Activated CD4-positive, alpha-beta T cell treated with anti-CD3 and anti-CD28 coated beads, Interleukin-2, amount 10 ng/mL, durations not matched to agents 24 days and 14 days (primary cell): ENCODE measurements at regions not wholly inside any gene's neighbourhood (a gene's known extent, or its start where the extent isn't known, plus 50 kb on each side); places are given as distances from the start of the nearest gene placed in this dataset.
"Not testable (repeated sequence)": the region's sequence is repeated elsewhere in the genome, so short reads cannot be mapped to it uniquely, and the experiment has no call there.

Experiments
- DNase-seq: peaks from one replicate; pipeline ENCODE4 v3.0.0; 2022
- H3K27ac Mint-ChIP-seq: one replicate; pipeline ENCODE4 v1.8.0; 2022; ENCODE audit warnings: mild to moderate bottlenecking, mixed read lengths
- H3K27me3 Mint-ChIP-seq: one replicate; pipeline ENCODE4 v1.8.0; 2022; ENCODE audit warnings: mixed read lengths
- H3K36me3 Mint-ChIP-seq: one replicate; pipeline ENCODE4 v1.8.0; 2022; ENCODE audit warnings: low read depth, mild to moderate bottlenecking, mixed read lengths
- H3K4me1 Mint-ChIP-seq: one replicate; pipeline ENCODE4 v1.8.0; 2021; ENCODE audit warnings: mixed read lengths
- H3K4me3 Mint-ChIP-seq: one replicate; pipeline ENCODE4 v1.8.0; 2022; ENCODE audit warnings: mild to moderate bottlenecking, moderate library complexity, mixed read lengths
- H3K9me3 Mint-ChIP-seq: one replicate; pipeline ENCODE4 v1.8.0; 2021; ENCODE audit warnings: mixed read lengths
- intact Hi-C: fragments of 100-400 bp; cut with micrococcal nuclease; formaldehyde crosslinking; loops from one replicate; pipeline ENCODE4 v1.15.1; 2023

DNA sequence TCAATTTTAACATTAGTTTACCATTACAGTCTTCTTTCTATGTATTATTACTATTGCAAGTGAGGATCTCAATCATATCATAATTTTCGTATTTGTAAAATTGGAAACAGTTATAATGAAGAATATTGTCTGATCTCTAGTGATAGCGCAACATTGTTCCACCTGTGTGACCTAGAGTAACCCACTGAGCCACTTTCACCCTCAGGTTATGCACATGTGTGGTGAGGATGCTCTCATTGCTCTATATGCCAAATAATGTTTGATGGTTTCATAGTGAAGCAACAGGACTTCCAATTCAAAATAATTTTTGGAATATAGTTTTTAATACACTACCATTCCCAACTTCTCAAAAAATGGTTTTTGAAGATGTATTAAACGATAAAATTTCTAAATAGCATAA, 603.1 kb upstream of the MAN1A1 start:
- DNase-seq = no peak
- H3K4me3 Mint-ChIP-seq = no peak overlapping the region

DNA sequence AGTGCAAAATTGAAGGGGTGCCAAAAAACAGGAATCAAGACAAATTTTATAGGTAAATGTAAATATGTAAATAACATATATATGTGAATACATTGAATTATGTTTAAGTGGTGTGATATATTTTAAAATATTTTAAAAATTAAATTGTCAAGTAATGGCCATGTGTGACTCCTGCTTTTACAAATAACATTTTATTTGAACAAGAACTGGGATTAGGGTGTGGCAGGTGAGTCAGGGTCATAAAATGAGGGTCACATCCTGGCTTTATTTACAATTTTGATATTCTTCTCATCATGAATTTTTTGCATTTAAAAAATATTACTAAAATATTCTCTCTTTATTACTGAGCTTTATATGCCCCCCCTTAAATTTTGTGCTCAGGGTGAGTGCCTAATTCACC, 601.1 kb upstream of the MAN1A1 start:
- DNase-seq = no peak
- no peak overlapping the region for H3K4me3 Mint-ChIP-seq
- H3K27me3 Mint-ChIP-seq = no peaks in the 10 kb centered on the region
- no peak overlapping the region for H3K27ac Mint-ChIP-seq
- H3K9me3 Mint-ChIP-seq = no peaks in the 10 kb centered on the region
- no peaks in the 10 kb centered on the region for H3K4me1 Mint-ChIP-seq
- H3K36me3 Mint-ChIP-seq = no peaks in the 10 kb centered on the region
- intact Hi-C loops = no loop called here

More for the DNA sequence above, 603.1 kb upstream of the MAN1A1 start:
- no peaks in the 10 kb centered on the region for H3K4me1 Mint-ChIP-seq
- H3K27ac Mint-ChIP-seq = no peak overlapping the region
- no peaks in the 10 kb centered on the region for H3K9me3 Mint-ChIP-seq
- no peaks in the 10 kb centered on the region for H3K36me3 Mint-ChIP-seq
- H3K27me3 Mint-ChIP-seq = no peaks in the 10 kb centered on the region
- intact Hi-C loops = no loop called here

GRCh38 chr6:119942078-119942752, 592.7 kb upstream of the MAN1A1 start:
- H3K27me3 Mint-ChIP-seq = no peaks in the 10 kb centered on the region
- DNase-seq = no peak
- H3K9me3 Mint-ChIP-seq = no peaks in the 10 kb centered on the region
- H3K36me3 Mint-ChIP-seq = no peaks in the 10 kb centered on the region
- no peak overlapping the region for H3K27ac Mint-ChIP-seq
- H3K4me1 Mint-ChIP-seq = no peaks in the 10 kb centered on the region
- intact Hi-C loops = no loop called here
- no peak overlapping the region for H3K4me3 Mint-ChIP-seq

DNA sequence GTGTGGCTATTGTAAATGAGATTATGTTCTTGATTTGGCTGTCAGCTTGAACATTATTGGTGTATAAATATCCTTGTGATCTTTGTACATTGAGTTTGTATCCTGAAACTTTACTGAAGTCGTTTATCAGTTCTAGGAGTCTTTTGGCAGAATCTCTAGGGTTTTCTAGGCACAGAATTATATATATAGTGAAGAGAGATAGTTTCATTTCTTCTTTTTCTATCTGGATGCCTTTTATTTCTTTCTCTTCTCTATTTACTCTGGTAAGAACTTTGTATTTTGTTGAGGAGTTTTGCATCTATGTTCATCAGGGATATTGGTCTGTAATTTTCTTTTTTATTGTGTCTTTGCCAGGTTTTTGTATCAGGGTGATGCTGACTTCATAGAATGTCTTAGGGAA, 589.2 kb upstream of the MAN1A1 start:
- no peak for DNase-seq
- intact Hi-C loops = no loop called here
- H3K27me3 Mint-ChIP-seq = no peaks in the 10 kb centered on the region
- no peaks in the 10 kb centered on the region for H3K9me3 Mint-ChIP-seq
- H3K4me1 Mint-ChIP-seq = no peaks in the 10 kb centered on the region
- H3K36me3 Mint-ChIP-seq = no peaks in the 10 kb centered on the region
- H3K4me3 Mint-ChIP-seq = no peak overlapping the region
- H3K27ac Mint-ChIP-seq = no peak overlapping the region

- Mint-ChIP-seq H3K27me3 (no peaks in the 10 kb centered on the region), H3K4me3 (no peak overlapping the region), H3K36me3 (no peaks in the 10 kb centered on the region), H3K4me1 (no peaks in the 10 kb centered on the region), H3K9me3 (no peaks in the 10 kb centered on the region), H3K27ac (no peak overlapping the region)
- intact Hi-C loops = no loop called here
- DNase-seq = no peak
Observed at GRCh38 chr6:119934816-119935215, 585.3 kb upstream of the MAN1A1 start.

GRCh38 chr6:119929121-119929520, 579.6 kb upstream of the MAN1A1 start:
- Mint-ChIP-seq H3K36me3 (no peaks in the 10 kb centered on the region), H3K4me3 (no peak overlapping the region), H3K27ac (no peak overlapping the region), H3K9me3 (peaks cover 7% of the 10 kb centered on the region), H3K4me1 (no peaks in the 10 kb centered on the region), H3K27me3 (no peaks in the 10 kb centered on the region)
- DNase-seq = no peak
- intact Hi-C loops = no loop called here

DNA sequence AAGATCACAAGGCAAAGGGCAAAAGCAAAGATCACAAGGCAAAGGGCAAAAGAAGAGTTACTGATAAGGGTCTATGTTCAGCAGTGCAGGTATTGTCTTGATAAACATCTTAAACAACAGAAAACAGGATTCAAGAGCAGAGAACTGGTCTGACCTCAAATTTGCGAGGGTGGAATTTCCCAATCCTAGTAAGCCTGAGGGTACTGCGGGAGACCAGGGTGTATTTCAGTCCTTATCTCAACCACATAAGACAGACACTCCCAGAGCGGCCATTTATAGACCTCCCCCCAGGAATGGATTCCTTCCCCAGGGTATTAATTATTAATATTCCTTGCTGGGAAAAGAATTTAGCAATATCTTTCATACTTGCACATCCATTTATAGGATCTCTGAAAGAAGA, 575.3 kb upstream of the MAN1A1 start:
- H3K4me3 Mint-ChIP-seq, H3K27me3 Mint-ChIP-seq, intact Hi-C loops, H3K4me1 Mint-ChIP-seq, DNase-seq, H3K27ac Mint-ChIP-seq, H3K36me3 Mint-ChIP-seq: not testable (repeated sequence)
- H3K9me3 Mint-ChIP-seq = peaks cover 11% of the 10 kb centered on the region

DNA sequence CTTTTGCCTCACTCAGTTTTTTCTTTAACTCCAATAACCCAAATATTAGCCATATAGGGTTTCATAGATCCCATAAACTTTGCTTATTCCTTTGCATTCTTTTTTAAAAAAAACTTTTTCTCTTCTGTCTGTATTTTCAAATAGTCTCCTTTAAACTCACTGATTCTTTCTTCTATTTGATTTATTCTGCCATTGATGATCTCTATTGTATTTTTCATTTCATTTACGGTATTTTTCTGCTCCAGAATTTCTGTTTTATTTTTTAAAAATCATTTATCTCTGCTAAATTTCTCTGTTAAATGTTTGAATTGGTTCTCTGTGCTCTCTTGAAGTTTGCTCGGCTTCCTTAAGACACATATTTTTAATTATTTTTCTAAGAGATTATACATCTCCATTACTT, 573.3 kb upstream of the MAN1A1 start:
- H3K9me3 Mint-ChIP-seq = peaks cover 11% of the 10 kb centered on the region
- no peaks in the 10 kb centered on the region for H3K27me3 Mint-ChIP-seq
- H3K4me1 Mint-ChIP-seq = no peaks in the 10 kb centered on the region
- H3K27ac Mint-ChIP-seq = no peak overlapping the region
- intact Hi-C loops = no loop called here
- no peaks in the 10 kb centered on the region for H3K36me3 Mint-ChIP-seq
- DNase-seq = no peak
- H3K4me3 Mint-ChIP-seq = no peak overlapping the region

GRCh38 chr6:119921491-119922010, 572.0 kb upstream of the MAN1A1 start:
- H3K27ac Mint-ChIP-seq = no peak overlapping the region
- intact Hi-C loops = no loop called here
- H3K36me3 Mint-ChIP-seq = no peaks in the 10 kb centered on the region
- H3K4me3 Mint-ChIP-seq = no peak overlapping the region
- H3K9me3 Mint-ChIP-seq = peaks cover 11% of the 10 kb centered on the region
- no peaks in the 10 kb centered on the region for H3K4me1 Mint-ChIP-seq
- no peaks in the 10 kb centered on the region for H3K27me3 Mint-ChIP-seq
- no peak for DNase-seq

DNA sequence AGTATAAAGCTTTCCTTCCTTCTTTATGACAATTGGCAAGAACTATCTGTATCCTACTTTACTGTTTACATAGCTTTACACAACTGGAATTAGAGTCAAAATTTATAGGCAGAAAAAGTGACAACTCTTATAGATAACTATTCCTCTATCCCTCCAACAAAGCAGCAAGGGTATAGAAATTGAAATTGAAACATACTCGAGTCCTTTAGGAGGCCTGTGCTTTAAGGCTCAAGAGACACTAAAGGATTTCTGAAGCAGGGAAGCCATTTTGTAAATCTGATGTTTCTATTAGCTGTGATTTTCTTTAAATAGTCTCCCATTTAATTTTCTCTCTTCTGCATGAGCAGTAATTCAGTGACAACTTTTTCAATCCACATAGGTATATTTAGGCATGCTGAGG, 567.6 kb upstream of the MAN1A1 start:
- no peak overlapping the region for H3K27ac Mint-ChIP-seq
- no peaks in the 10 kb centered on the region for H3K36me3 Mint-ChIP-seq
- peaks cover 4% of the 10 kb centered on the region for H3K9me3 Mint-ChIP-seq
- DNase-seq = no peak
- no peaks in the 10 kb centered on the region for H3K27me3 Mint-ChIP-seq
- no peaks in the 10 kb centered on the region for H3K4me1 Mint-ChIP-seq
- no peak overlapping the region for H3K4me3 Mint-ChIP-seq
- intact Hi-C loops = no loop called here

- H3K27ac Mint-ChIP-seq = no peak overlapping the region
- no peak overlapping the region for H3K4me3 Mint-ChIP-seq
- intact Hi-C loops = no loop called here
- H3K36me3 Mint-ChIP-seq = no peaks in the 10 kb centered on the region
- no peak for DNase-seq
- no peaks in the 10 kb centered on the region for H3K4me1 Mint-ChIP-seq
- no peaks in the 10 kb centered on the region for H3K27me3 Mint-ChIP-seq
- no peaks in the 10 kb centered on the region for H3K9me3 Mint-ChIP-seq
Observed at GRCh38 chr6:119915971-119916370, 566.4 kb upstream of the MAN1A1 start.

GRCh38 chr6:119908157-119908556, 558.6 kb upstream of the MAN1A1 start:
- DNase-seq = no peak
- no peak overlapping the region for H3K4me3 Mint-ChIP-seq
- H3K36me3 Mint-ChIP-seq = no peaks in the 10 kb centered on the region
- no peaks in the 10 kb centered on the region for H3K4me1 Mint-ChIP-seq
- intact Hi-C loops = no loop called here
- H3K9me3 Mint-ChIP-seq = no peaks in the 10 kb centered on the region
- H3K27ac Mint-ChIP-seq = no peak overlapping the region
- no peaks in the 10 kb centered on the region for H3K27me3 Mint-ChIP-seq

GRCh38 chr6:119902681-119903080, 553.1 kb upstream of the MAN1A1 start:
- no peak for DNase-seq
- peaks cover 3% of the 10 kb centered on the region for H3K27me3 Mint-ChIP-seq
- no peak overlapping the region for H3K27ac Mint-ChIP-seq
- no peaks in the 10 kb centered on the region for H3K36me3 Mint-ChIP-seq
- H3K9me3 Mint-ChIP-seq = no peaks in the 10 kb centered on the region
- no peak overlapping the region for H3K4me3 Mint-ChIP-seq
- intact Hi-C loops = no loop called here
- H3K4me1 Mint-ChIP-seq = no peaks in the 10 kb centered on the region

DNA sequence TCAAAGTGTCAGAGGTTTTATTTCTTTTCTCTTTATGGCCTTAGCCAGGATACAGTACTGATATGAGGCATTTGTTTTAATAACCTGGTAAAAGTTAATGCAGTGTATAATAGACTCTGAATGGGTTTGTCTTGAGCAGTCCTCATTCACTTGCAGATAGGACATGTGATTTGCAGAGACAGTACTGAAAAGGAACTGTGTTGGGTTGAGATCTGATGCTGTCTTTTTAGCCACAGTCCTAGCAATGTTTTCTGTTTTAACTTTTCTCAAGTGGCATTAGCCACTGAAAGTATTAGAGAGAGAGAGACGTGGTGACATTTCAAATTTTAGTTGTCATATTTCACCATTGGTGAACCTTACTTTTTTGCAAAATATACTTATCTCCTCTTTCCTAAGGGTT, 547.2 kb upstream of the MAN1A1 start:
- intact Hi-C loops = no loop called here
- no peak for DNase-seq
- Mint-ChIP-seq H3K27ac (no peak overlapping the region), H3K27me3 (peaks cover 1% of the 10 kb centered on the region), H3K4me1 (no peaks in the 10 kb centered on the region), H3K4me3 (no peak overlapping the region), H3K36me3 (no peaks in the 10 kb centered on the region), H3K9me3 (no peaks in the 10 kb centered on the region)

- H3K27me3 Mint-ChIP-seq = no peaks in the 10 kb centered on the region
- intact Hi-C loops = no loop called here
Observed at GRCh38 chr6:119895626-119896025, 546.1 kb upstream of the MAN1A1 start.

More at GRCh38 chr6:119895626-119896025, 546.1 kb upstream of the MAN1A1 start:
- Mint-ChIP-seq H3K4me3 (no peak overlapping the region), H3K4me1 (no peaks in the 10 kb centered on the region), H3K27ac (no peak overlapping the region), H3K9me3 (no peaks in the 10 kb centered on the region), H3K36me3 (no peaks in the 10 kb centered on the region)
- DNase-seq = no peak
